Sciatic nerve (tissue), 2 donors: ENCODE measurements at regions not wholly inside any gene's neighbourhood (a gene's known extent, or its start where the extent isn't known, plus 50 kb on each side); places are given as distances from the start of the nearest gene placed in this dataset.
"Not testable (repeated sequence)": the region's sequence is repeated elsewhere in the genome, so short reads cannot be mapped to it uniquely, and the experiment has no call there.

Experiments used
- ATAC-seq: fragments of 200-7000 bp; cut with Tn5 transposase; one replicate; pipeline ENCODE4 v1.9.1; 2020; ENCODE audit warnings: mild to moderate bottlenecking, moderate library complexity
- DNase-seq: peaks from one replicate; pipeline ENCODE4 v3.0.0-alpha.2; 2020; ENCODE audit warnings: low spot score
- intact Hi-C: fragments of 100-400 bp; cut with DNase I; formaldehyde crosslinking; loops from one replicate; pipeline ENCODE4 v1.14.2; 2022
- donor health status: DM: no; HTN: no; CAD: no.
- donor health status: DM: no; HTN: no; CAD: no.

DNA sequence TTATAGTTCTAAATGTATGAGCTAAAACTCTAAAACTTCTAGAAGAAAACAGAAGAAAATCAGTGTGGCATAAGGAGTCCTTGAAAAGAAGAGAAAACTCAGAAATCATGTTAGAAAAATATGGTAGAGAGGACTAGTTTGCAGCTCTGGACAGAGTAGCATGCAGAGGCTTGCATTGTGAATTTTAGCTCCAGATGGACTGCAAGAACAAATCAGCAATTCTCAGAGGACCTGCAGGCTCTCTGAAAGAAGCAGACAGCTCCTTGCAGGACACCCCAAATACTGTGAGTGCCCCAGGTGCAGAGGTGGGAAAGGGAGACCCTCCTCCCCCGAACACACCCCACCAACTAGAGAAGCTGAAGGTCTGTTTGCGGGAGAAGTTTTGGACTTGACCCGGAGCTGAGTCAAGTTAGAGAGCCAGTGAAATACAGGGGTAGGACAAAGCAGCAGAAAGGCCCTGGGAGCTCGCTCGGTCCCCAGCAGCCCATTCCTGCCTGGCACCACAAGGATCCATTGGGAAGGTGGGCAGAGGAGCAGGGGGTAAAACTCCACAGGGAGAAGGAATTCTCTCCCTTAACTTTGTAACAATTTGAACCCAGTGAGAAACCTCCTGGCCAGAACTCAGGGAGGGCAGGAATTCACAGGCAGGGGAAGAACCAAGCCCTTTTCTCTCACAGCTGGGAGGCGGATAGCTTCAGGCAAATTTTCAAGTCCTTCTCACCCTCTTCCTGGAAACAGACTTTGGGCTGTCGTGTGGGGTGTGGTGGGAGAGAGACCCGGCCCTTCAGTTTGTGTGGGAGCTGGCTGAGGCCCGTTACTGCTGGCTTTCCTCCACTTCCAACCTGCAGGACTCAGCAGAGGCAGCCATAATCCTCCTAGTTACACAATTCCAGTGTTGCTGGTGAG, 216.2 kb upstream of the SLC35G4 start:
- DNase-seq (peak; percentile 66), ATAC-seq (peak; percentile 93)
- intact Hi-C loops, result no loop called here

DNA sequence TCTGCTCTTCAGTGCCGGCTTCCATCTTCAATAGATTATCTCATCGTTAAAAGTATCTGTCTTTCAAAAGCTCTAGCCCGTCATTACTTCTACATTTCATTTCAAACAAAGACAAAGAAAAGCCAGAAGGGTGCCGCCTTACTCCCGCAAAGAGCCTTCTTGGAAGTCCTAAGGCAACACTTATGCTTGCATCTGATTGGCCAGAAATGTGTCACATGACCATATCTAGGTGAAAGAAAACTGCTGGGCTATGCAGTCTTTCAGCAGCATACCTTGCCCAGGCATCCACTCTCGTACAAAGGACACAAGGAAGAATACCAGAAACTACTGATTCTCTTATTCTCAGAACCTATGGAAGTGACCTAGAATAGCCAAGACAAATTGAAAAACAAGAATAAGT, 217.1 kb upstream of the SLC35G4 start:
- DNase-seq (no peak), ATAC-seq (no peak)
- intact Hi-C loops, result no loop called here

DNA sequence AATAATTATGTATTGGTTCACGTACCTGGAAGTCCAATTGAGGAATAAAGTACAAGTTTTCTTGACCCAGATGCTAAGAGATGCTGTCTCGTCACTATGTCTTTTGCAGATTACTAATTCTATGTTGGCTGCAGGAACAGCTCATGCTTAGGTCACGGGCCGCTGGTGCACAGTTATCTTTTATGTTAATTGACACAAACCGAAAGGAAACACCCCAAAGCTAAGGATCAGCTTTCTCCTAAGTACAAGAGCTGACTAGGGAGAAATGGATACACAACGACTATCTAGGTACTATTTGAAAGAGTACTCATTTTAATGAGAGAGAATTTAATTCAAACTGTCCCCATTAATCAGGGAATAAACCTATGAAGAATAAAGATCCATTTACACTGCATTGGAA, 217.7 kb upstream of the SLC35G4 start:
- ATAC-seq (no peak), DNase-seq (no peak)
- intact Hi-C loops, result no loop called here

DNA sequence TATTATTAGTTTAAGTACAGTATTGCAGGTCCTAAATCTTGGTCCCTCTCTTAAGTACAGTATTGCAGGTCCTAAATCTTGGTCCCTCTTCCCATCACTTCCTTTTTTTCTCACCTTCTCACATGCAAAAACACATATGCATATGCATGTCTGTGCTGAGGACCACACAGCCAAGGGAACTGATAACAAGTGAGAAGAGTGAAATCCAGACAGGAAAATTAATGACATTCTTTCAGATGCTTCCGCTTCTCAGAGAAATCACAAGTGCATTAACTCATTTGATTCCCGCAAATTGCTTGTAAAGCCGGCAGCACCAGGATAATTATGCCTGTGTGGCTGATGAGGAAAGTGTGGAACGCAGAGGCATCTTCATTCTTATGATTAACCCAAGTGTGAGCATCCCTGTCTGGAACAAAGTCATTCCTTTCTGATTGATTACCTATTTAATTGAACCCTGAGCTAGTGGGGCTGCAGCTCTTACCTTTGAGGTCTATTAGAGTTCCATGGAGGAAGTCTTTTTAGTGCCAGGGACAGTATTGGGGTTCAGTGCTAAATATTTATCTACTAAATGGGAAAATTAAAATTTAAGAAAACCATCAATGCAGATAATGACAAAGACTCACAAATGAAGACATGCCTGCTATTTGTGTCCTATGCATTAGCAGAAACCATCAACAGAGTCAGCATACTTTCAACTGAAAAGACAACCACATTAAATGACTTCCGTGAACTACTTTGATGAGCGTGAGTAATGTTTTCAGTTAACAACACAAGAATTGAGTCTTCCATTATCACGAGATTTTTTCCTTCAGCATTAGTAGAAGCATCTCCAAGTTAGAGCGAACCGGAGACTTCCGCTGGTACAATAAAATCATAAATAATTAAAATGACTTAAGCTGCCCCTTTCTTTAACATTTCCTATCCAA, 220.4 kb upstream of the SLC35G4 start:
- no peak for DNase-seq
- intact Hi-C loops, result no loop called here
- ATAC-seq, result no peak

DNA sequence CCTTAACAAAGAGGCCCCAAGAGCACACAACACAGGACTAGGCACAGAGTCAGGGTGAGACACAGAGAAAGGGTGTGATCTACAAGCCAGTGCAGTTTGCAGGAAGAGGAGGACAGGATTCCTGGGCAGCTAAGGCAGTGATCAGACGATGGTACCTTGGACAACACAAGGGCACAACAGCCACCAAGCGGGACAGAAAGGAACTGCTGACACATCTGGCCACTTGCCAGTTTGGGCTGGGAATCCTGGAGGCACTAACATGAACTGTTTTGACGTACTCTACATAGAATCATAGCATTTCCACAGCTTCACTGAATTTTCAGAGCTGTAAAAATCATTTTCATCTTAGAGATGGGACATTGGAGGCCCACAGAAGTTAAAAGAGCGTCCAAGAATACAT, 221.5 kb upstream of the SLC35G4 start:
- peak; percentile 72 for DNase-seq
- intact Hi-C loops, result no loop called here
- ATAC-seq, result no peak

DNA sequence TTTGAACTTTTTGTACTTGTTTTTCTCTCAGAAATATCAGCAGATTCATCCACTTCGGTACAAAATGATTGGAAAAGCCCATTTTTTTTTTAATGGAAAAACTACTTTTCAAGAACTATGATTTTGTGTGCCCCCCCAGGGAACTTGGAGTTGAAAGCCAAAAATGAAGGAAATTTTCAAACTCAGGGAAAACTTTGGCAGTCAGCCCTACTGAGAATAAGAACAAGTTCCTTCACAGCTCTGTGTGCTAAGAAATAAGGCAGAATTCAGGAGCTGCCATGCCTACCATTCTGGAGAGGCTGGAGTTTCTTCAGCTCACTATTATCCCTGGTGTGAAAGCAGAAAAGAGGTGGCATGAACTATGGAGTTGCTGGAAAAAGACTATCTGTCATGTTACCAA, 226.0 kb upstream of the SLC35G4 start:
- peak; percentile 81 for ATAC-seq
- intact Hi-C loops, result no loop called here
- DNase-seq, result no peak

DNA sequence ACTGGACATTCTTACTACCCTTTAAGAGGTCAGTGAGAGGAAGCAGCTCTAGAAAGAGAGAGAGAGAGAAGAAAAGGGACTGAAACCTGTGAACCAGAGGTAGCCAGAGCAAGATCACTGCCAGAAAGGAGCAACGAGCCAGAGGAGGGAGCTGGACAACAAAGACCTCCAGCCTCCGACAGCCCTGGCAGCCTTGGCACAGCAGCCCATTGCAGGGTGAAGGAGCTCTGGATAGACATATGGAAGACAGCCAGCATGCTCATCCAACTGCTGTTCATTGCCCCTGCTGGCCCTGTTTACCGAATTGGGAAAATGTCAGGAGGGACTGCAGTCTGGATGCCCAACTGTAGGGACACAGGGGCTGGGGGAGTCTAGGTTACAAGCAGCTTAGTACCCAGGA, 228.4 kb upstream of the SLC35G4 start:
- ATAC-seq, result no peak
- DNase-seq, result no peak
- intact Hi-C loops, result no loop called here

DNA sequence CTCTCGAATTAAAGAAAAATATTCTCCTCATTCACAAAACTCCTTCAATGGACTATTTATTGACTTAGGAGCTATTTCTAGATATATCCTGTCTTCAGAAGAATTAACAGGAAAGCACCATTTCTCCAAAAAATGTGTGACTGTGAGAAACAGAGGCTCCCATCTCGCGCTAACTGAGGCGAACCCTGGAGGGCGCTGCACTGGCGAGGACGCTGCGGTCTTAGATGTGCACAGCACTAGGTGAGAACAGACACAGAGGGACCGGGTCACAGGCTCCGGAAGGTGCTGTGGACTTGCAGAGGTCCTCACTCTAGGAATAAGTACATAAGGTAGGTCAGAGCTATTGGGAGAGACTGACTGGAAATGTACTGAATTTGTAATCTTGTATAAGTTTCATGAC, 229.7 kb upstream of the SLC35G4 start:
- intact Hi-C loops, result no loop called here
- ATAC-seq (no peak), DNase-seq (no peak)

DNA sequence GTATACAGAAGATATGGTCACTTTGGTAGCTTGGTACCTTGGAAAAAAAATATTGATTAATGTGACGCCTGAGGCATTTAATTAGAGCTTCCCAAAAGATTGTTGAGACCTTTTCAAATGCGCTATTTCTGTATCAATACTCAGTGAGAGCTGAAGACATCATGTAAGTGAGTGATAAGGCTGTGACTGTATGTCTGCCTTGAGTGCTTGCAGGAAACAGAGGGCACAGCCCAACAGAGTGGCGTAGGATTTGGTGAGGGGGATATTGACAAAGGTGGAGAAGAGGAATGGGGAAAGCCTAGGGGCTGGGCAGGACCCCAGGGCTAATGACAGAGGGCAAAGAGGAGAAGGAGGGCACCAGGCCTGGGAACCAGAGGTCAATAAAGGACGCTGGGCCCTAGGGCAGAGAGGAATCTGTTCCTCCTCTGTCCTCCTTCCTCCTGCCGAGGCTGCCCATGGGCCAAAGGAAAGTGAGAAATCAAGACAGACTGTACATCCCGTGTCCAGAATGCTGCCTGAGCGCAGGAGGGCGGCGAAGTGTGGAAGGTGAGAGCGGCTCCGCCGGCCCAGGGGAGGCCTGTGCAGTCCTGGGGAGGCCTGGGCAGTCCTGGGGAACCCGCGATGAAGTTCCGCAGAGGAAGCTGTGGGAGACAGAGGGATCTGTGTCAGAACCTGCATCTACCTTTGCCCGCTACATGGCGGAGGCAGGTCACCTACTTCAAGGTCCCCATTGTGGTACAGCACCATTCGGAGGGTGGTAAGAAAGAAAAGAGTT, 228.6 kb upstream of the PIEZO2 start:
- intact Hi-C loops, result no loop called here
- ATAC-seq (no peak), DNase-seq (no peak)

DNA sequence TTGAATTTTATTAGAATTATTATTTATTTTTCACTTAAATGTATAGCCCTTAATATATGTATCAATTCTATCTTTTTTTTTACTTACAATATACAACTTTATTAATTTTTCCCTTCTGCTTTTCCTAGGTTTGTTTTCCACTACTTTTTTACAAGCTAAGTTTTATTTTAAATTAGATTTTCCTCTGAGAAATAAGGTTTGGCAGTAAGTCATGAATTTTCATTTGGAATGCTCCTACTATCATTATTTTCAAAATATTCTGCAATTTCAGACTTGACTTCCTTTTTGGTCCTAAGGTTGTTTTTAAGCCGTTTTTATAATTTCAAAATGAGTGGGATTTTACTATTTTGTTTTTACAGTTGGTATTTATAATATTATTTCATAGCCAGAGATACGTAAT, 222.8 kb upstream of the PIEZO2 start:
- intact Hi-C loops, result no loop called here
- ATAC-seq (no peak), DNase-seq (no peak)

DNA sequence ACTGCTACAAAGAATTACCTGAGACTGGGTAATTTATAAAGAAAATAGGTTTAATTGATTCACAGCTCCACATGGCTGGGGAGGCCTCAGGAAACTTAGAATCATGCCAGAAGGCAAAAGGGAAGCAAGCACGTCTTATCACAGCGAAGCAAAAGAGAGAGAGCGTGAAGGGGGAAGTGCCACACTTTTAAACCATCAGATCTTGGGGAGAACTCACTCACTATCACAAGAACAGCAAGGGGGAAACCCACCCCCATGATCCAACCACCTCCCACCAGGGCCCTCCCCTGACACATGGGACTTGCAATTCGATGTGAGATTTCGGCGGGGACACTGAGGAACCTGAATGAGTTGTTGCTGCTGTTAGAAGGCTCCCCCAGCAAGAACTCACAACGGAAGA, 220.2 kb upstream of the PIEZO2 start:
- intact Hi-C loops, result no loop called here
- ATAC-seq (no peak), DNase-seq (no peak)

DNA sequence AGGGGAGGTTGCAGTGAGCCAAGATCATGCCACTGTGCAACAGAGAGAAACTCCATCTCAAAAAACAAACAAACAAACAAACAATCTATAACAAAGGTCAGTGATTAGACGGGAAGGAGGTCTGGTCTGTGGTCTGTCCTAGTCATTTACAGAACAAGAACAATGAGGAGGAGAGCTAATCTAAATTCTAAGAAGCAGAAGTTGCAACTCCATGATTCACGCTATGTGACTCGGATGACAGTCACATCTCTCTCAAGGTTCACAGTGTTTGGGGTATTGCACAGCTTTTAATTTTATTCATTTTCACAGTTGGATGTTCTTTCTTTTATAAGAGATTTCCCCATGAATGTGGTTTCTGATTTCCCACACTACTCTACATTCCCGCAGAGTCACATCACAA, 218.7 kb upstream of the PIEZO2 start:
- ATAC-seq (no peak), DNase-seq (no peak)
- intact Hi-C loops, result no loop called here

DNA sequence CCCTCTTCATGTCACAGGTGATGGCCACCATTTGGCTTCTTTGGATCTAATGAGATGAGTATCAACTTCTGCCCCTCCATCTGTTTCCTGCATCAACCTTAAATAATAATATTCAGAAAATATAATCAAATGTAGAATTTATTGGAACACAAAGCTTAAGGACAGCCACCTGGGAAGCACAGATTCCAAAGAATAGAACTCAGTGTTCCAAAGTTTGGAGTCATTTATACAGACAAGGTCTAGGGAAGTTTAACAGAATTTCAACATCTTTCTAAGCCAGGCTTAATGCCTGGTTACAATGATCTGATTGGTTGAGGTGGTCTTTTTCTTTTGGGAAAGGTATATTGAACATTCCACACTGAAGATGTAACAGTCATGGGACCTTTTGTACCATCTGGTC, 218.0 kb upstream of the PIEZO2 start:
- ATAC-seq (no peak), DNase-seq (no peak)
- intact Hi-C loops, result no loop called here

DNA sequence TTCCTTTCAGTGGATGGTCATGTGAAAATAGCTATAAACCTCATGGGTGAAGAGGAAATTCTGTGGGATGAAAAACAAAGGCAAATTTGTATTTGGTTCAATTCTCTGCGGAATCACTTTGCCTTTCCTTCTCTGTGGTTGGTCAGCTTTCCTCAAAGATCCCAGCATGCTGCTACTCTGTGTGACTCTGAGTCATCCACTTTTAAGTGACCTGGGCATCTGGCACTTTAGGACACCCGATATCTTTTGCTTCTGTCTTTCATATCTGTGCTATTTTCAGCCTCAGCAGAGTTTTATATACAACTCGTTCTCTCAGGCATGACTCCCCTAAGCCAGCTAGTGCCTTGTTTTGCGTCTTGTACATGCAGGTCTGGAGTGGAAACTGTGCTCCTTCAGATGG, 217.0 kb upstream of the PIEZO2 start:
- ATAC-seq, result peak; percentile 96
- intact Hi-C loops, result no loop called here
- DNase-seq, result no peak

DNA sequence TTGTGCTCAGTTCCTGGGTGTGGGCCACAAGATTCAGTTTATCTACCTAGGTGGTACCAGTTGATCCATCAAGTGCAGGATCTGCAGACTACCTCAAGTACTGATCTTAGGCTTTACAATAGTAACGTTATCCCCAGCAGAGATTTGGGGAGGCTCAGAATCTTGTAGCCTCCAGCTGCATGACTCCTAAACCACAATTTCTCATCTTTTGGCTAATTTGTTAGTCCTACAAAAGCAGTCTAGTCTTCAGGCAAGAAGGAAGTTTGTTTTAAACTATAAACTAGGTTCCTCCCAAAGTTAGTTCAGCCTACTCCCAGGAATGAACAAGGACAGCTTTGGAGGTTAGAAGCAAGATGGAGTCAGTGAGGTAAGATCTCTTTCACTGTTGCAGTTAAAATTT, 213.5 kb upstream of the PIEZO2 start:
- intact Hi-C loops, result no loop called here
- no peak for DNase-seq
- no peak for ATAC-seq

DNA sequence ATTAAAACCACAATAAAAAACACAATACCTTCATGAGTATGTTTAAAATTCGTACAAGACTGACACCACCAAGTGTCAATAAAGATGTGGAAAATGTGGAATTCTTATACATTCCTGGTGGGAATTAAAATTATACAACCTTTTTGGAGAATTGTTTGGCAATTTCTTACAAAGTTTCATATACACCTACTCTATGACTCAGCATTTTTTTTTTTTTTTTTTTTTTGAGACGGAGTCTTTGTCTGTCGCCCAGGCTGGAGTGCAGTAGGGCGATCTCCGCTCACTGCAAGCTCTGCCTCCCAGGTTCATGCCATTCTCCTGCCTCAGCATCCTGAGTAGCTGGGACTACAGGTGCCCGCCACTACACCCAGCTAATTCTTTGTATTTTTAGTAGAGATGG, 212.5 kb upstream of the PIEZO2 start:
- ATAC-seq, intact Hi-C loops, DNase-seq: not testable (repeated sequence)

DNA sequence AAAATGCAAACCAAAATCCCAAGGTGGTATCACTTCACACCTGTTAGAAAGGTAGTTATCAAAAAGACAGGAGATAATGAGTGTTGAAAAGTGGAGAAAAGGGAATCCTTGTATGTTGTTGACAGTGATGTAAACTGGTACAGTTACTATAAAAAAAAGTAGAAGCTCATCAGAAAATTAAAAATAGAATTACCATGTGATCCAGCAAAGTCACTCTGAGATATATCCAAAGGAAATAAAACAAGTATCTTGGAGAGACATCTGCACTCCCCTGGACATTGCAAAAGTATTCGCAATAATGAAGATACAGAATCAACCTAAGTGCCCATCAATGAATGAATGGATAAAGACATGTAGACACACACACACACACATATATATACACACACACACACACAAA, 208.3 kb upstream of the PIEZO2 start:
- DNase-seq, result no peak
- intact Hi-C loops, result no loop called here
- ATAC-seq, result no peak

DNA sequence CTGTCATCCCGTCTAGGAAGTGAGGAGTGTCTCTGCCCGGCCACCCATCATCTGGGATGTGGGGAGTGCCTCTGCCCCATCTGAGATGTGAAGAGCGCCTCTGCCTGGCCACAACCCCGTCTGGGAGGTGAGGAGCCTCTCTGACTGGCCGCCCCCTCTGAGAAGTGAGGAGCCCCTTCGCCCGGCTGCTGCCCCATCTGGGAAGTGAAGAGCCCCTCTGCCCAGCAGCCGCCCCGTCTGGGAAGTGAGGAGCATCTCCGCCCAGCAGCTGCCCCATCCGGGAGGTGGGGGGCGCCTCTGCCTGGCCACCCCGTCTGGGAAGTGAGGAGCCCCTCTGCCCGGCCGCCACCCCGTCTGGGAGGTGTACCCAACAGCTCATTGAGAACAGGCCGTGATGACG, 195.2 kb upstream of the PIEZO2 start:
- DNase-seq, ATAC-seq, intact Hi-C loops: not testable (repeated sequence)

DNA sequence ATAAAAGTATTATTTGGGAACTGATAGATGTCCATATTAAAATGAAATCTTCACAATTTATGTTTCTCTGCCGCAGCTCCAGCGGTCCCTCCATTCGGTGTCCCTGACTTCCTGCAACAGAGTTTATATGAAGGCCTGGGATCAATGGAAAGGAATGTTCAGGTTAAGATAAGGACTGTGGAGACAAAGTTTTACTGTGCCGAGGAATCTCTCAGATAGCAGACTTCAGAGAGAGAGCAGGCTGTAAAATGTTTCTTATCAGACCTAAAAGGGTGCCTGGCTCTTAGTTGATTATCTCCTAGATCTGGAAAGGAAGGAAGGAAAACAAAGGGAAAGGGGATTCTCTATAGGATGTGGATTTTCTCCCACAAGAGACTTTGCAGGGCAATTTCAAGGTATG, 193.7 kb upstream of the PIEZO2 start:
- DNase-seq (no peak), ATAC-seq (no peak)
- intact Hi-C loops, result no loop called here
